GM12875 (cell line): ENCODE measurements at regions not wholly inside any gene's neighbourhood (a gene's known extent, or its start where the extent isn't known, plus 50 kb on each side); places are given as distances from the start of the nearest gene placed in this dataset.

Experiments used
- H3K4me3 ChIP-seq: one replicate; pipeline ENCODE4 v1.5.1; 2011; ENCODE audit warnings: low read depth, low read length, control low read depth
- TF ChIP-seq, protein P1 (sequence below): IDR thresholded peaks from 2 replicates; pipeline ENCODE4 v1.5.1; 2011; ENCODE audit warnings: low read depth, mild to moderate bottlenecking, control low read depth, inconsistent platforms, low read length, moderate library complexity, borderline replicate concordance; ENCODE audit not compliant: insufficient read depth

DNA sequence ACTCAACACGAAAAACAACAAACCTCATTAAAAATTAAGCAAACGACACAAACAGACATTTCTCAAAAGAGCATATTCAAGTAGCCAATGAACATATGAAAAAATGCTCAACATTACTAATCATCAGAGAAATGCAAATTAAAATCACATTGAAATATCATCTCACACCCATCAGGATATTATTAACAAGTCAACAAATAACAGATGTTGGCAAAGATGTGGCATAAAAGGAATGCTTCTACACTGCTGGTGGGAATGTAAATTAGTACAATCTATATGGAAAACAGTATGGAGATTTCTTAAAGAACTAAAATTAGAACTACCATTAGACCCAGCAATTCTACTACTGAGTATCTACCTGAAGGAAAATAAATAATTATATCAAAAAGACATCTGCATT, 182.2 kb downstream of the KITLG start:
- H3K4me3 ChIP-seq: no peak overlapping the region
- TF ChIP-seq, protein P1, sequence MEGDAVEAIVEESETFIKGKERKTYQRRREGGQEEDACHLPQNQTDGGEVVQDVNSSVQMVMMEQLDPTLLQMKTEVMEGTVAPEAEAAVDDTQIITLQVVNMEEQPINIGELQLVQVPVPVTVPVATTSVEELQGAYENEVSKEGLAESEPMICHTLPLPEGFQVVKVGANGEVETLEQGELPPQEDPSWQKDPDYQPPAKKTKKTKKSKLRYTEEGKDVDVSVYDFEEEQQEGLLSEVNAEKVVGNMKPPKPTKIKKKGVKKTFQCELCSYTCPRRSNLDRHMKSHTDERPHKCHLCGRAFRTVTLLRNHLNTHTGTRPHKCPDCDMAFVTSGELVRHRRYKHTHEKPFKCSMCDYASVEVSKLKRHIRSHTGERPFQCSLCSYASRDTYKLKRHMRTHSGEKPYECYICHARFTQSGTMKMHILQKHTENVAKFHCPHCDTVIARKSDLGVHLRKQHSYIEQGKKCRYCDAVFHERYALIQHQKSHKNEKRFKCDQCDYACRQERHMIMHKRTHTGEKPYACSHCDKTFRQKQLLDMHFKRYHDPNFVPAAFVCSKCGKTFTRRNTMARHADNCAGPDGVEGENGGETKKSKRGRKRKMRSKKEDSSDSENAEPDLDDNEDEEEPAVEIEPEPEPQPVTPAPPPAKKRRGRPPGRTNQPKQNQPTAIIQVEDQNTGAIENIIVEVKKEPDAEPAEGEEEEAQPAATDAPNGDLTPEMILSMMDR: no peak

DNA sequence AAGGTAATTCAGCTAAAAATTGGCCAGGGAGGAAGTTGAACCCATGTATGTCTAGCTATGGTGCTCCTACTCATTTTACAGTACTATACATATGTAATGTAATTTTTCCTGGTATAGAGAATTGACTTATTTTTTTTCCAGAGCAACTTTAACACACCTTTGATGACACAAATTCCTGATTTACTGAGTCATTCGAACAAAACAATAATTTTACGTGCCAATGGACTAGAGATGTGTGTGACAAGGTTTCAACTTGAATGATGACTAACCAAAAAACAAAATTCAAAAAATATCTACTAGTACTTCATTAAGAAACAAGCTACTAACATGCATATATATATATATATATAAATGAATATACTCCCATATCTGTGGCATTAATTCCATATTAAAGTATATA, 180.5 kb downstream of the KITLG start:
- TF ChIP-seq, protein P1: no peak
- no peak overlapping the region for H3K4me3 ChIP-seq

DNA sequence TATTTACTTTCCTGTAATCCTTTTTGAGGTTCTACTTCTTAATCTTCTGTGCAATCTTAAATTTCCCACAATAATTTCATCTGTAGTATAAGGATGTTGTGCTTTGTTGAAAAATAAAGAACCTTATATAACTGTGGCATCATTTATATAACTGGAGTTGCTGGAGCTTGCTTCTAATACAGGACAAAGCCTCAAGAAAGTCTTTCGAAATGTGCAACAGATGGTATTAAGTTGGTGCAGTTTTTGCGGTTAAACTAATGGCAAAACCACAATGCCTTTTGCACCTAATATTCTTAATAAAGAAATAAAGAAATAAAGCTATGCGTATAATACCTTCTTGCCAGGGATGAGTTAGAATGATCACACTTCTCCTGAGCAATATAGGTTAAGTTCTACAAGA, 180.0 kb downstream of the KITLG start:
- H3K4me3 ChIP-seq: no peak overlapping the region
- TF ChIP-seq, protein P1: no peak

DNA sequence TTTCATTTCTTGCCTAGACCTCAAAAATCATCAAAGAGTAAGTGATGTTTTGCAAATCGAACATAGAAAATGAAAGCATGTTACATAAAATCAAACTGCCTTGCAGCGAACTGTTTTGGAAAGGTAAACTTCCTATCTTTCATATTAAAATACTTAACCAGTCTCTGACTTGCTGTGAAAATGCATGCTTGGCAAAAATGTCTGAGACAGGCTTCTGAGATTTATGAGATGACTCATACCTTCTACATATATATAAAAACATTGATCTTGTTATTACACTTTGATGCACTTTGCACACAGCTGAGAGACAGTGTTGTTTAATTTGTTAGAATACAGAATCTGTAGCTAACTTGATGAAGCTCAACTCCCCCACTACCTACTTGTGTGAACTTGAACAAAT, 179.1 kb downstream of the KITLG start:
- H3K4me3 ChIP-seq: no peak overlapping the region
- TF ChIP-seq, protein P1: no peak

DNA sequence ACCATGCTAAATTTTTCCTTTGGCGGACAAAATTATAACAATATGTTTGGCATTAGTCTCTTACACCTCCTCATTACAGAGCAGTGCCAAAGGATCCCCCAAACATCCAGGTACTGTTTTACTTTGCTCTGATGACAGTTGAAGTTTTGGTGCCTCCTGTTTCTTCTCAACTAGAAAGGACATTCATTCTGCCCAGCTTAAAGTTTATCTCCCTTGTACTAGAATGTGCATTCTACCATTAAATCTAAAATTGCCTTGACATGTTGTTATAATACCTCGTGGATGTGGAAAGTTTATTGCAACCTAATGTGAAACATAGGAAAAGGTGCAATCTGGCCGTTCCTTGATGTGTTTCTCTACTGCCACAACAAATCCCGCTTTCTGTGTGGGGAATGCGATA, 173.4 kb downstream of the KITLG start:
- H3K4me3 ChIP-seq: no peak overlapping the region
- TF ChIP-seq, protein P1: no peak

DNA sequence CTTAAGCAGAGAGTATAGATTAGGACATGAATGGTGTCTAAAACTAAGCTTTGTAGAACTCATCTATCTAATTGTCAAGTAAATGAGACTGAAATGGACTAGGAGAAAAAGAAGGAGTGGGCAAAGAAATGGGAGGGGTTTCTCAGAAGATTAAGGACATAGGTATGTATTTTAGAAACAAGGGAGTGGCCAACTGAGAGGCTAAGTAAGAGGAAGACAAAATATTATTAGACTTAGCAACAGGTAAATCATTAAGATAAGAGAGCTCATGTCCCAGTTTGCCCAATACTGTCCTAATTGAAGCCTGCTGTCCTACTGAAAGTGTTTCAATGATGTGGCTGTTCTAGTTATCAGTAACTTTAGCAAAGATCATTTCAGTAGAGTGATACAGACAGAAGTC, 171.4 kb downstream of the KITLG start:
- no peak overlapping the region for H3K4me3 ChIP-seq
- TF ChIP-seq, protein P1: no peak

DNA sequence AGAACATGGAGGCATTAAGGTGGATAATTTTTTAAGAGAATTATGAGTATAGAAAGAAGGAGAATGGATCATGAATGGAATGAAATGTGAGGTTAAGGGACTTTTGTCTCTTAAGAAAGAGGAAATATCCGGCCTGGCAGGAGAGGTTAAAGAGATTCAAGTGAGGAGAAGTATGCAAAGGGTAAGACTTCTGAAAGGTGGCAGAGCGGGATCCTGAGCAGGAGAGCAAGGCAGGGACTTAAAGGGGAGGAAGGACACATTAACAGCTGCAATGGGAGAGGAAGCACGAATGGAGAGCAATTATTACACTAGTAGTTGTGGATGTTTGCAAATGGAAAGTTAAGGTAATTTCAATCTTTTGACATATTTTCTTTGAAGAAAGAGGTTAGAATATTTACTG, 171.0 kb downstream of the KITLG start:
- TF ChIP-seq, protein P1: no peak
- H3K4me3 ChIP-seq: no peak overlapping the region
